ENCODE measurements at regions not wholly inside any gene's neighbourhood (a gene's known extent, or its start where the extent isn't known, plus 50 kb on each side); places are given as distances from the start of the nearest gene placed in this dataset.

GRCh38 chr4:179804440-179804839, 2362.2 kb upstream of the AGA start:
- TF ChIP-seq PATZ1 (CRISPR knock-in tag; IDR thresholded peaks at IDR 0.05) (no peak), CTCF (CRISPR knock-in tag; IDR thresholded peaks at IDR 0.05) (no peak), SP1 (IDR thresholded peaks at IDR 0.05) (no peak), SP1 (CRISPR knock-in tag; IDR thresholded peaks at IDR 0.05) (no peak), EP300 (IDR thresholded peaks at IDR 0.05; ENCODE audit: low read depth in 2 of 2, low read length in 2 of 2) (no peak), EP300 (CRISPR knock-in tag; IDR thresholded peaks at IDR 0.05; ENCODE audit: borderline replicate concordance) (no peak), NR3C1 (CRISPR knock-in tag; IDR thresholded peaks at IDR 0.05) (no peak), ZBTB43 (CRISPR knock-in tag; conservative IDR thresholded peaks at IDR 0.05) (no peak), HNRNPLL (IDR thresholded peaks at IDR 0.05; ENCODE audit: low read depth, low read length, poor library complexity, severe bottlenecking) (no peak), ZNF646 (CRISPR knock-in tag; IDR thresholded peaks at IDR 0.05) (no peak), NCOA5 (CRISPR knock-in tag; IDR thresholded peaks at IDR 0.05) (no peak)

Measured in HepG2 (cell line).